ENCODE measurements at regions not wholly inside any gene's neighbourhood (a gene's known extent, or its start where the extent isn't known, plus 50 kb on each side); places are given as distances from the start of the nearest gene placed in this dataset.

DNA sequence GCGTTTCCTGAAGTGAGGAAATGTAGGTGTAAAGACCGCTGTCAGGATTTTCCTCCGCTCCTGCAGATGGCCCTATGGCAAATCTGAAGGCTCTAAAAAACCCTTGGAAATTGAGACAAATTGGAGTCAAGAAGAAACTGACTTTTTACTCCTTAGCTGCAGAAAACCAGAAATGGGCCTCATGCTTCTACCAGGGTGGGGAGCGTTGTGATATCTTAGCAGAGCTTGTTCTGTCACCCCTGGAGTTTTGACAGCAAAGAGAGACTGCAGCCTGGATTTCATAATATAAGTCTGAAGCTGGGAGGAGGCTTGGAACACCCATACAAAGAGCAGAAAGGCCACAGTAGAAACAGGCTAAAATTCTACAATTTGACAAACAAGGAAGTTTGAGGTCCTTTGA is 283.0 kb upstream of the PLSCR5 start:
- TF ChIP-seq TAF1 (IDR thresholded peaks at IDR 0.05; ENCODE audit: borderline replicate concordance, insufficient read depth, low read length) = no peak
- TF ChIP-seq, protein P1, sequence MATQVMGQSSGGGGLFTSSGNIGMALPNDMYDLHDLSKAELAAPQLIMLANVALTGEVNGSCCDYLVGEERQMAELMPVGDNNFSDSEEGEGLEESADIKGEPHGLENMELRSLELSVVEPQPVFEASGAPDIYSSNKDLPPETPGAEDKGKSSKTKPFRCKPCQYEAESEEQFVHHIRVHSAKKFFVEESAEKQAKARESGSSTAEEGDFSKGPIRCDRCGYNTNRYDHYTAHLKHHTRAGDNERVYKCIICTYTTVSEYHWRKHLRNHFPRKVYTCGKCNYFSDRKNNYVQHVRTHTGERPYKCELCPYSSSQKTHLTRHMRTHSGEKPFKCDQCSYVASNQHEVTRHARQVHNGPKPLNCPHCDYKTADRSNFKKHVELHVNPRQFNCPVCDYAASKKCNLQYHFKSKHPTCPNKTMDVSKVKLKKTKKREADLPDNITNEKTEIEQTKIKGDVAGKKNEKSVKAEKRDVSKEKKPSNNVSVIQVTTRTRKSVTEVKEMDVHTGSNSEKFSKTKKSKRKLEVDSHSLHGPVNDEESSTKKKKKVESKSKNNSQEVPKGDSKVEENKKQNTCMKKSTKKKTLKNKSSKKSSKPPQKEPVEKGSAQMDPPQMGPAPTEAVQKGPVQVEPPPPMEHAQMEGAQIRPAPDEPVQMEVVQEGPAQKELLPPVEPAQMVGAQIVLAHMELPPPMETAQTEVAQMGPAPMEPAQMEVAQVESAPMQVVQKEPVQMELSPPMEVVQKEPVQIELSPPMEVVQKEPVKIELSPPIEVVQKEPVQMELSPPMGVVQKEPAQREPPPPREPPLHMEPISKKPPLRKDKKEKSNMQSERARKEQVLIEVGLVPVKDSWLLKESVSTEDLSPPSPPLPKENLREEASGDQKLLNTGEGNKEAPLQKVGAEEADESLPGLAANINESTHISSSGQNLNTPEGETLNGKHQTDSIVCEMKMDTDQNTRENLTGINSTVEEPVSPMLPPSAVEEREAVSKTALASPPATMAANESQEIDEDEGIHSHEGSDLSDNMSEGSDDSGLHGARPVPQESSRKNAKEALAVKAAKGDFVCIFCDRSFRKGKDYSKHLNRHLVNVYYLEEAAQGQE (IDR thresholded peaks at IDR 0.05; ENCODE audit: insufficient read depth in 1 of 2, low read depth in 2 of 2, low read length in 2 of 2) = no peak

Data from PFSK-1 (cell line).